ENCODE measurements at regions not wholly inside any gene's neighbourhood (a gene's known extent, or its start where the extent isn't known, plus 50 kb on each side); places are given as distances from the start of the nearest gene placed in this dataset.

DNA sequence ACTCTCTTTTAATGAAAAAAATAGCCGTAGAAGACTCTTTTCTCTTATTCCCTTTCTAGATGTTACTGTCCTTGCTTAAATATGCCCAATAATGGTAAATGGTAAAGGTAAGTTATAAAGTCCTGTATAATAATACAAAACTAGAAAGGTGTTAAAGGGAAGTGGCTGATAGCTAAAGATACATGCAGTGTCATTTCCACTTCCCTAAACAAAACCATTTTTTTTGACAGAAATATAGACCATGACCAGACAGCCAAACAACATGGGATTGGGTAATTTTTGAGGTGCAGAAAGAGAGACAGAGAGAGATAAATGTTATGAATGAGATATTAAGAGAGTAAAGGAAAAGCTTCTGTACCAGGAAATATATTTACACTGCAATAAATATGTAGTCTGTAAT lies 731.7 kb upstream of the REG3G start:
- TF ChIP-seq, protein P1, sequence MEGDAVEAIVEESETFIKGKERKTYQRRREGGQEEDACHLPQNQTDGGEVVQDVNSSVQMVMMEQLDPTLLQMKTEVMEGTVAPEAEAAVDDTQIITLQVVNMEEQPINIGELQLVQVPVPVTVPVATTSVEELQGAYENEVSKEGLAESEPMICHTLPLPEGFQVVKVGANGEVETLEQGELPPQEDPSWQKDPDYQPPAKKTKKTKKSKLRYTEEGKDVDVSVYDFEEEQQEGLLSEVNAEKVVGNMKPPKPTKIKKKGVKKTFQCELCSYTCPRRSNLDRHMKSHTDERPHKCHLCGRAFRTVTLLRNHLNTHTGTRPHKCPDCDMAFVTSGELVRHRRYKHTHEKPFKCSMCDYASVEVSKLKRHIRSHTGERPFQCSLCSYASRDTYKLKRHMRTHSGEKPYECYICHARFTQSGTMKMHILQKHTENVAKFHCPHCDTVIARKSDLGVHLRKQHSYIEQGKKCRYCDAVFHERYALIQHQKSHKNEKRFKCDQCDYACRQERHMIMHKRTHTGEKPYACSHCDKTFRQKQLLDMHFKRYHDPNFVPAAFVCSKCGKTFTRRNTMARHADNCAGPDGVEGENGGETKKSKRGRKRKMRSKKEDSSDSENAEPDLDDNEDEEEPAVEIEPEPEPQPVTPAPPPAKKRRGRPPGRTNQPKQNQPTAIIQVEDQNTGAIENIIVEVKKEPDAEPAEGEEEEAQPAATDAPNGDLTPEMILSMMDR (IDR thresholded peaks at IDR 0.05): no peak
- H3K4me1 ChIP-seq: no peaks in the 10 kb centered on the region
- ATAC-seq (no peak), DNase-seq (no peak)
- no peaks in the 10 kb centered on the region for H3K36me3 ChIP-seq
- H3K4me3 ChIP-seq: no peak overlapping the region
- H3K9me3 ChIP-seq: no peaks in the 10 kb centered on the region
- H3K27ac ChIP-seq: no peak overlapping the region
- no peaks in the 10 kb centered on the region for H3K27me3 ChIP-seq
- intact Hi-C loops (cut with DNase I): loop anchor here in 1 of 10 donors (2.0 kb wide), 1 partner anchor 63 kb away; no protein-coding TSS in a partner anchor
- 44 to 47% methylated on average over 1 of the region's 1 CpG for WGBS, 2 donors

DNA sequence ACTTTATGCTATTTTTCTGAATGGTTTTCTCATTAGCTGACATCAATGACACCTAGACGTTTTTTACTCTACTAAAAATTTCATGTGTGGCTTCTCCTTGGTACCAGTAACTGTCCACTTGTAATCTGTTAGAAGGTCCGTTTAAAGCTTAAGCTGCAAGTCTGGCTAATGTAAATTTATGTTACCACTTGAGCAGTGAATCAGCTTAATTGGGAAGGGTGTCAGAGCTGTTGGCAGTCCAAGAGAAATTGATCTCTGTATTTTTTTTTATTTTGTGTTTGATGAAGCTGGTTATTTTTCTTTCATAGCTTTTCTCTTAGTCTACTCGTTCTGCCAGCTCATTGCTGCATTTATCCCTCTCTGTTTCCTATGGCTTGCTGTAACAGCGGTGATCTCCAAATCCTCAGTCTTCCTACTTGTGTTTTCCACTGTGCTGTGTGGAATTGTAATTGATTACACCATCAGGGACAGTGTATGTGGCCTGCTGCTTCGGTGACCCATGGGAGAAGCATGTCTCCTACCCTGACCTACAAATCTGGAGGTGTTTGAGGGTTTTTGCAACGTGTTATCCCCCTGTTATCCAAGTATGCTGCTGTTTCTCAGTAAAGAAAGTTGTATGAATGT lies 724.2 kb upstream of the REG3G start:
- Histone ChIP-seq H3K27ac (no peak overlapping the region), H3K36me3 (no peaks in the 10 kb centered on the region), H3K4me1 (no peaks in the 10 kb centered on the region), H3K9me3 (no peaks in the 10 kb centered on the region), H3K4me3 (no peak overlapping the region), H3K27me3 (no peaks in the 10 kb centered on the region)
- DNase-seq (no peak), ATAC-seq (no peak)
- 48 to 56% methylated on average over 6 of the region's 6 CpGs for WGBS, 2 donors
- TF ChIP-seq, protein P1 (IDR thresholded peaks at IDR 0.05): no peak
- intact Hi-C loops (cut with DNase I): no loop called here

DNA sequence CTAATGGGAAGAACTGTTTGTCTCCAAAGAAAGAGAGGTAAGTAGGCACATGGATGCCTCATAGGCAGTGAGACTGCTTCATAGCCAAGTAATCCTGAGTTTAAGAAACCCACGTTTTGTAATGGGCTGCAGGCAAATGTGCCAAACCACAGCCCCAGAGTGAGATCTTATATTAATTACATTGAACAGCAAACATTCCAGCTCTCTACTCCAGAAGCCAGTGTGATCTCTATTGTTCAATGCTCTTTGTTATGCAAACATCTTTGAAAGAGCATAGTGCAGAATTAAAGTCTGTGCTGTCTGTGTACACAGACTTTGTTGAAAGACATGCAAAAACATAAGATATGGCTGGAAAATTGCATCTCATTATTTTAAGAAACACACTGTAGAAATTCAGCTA lies 720.8 kb upstream of the REG3G start:
- Histone ChIP-seq H3K27ac (no peak overlapping the region), H3K36me3 (no peaks in the 10 kb centered on the region), H3K4me3 (no peak overlapping the region), H3K27me3 (no peaks in the 10 kb centered on the region), H3K9me3 (no peaks in the 10 kb centered on the region), H3K4me1 (no peaks in the 10 kb centered on the region)
- TF ChIP-seq, protein P1 (IDR thresholded peaks at IDR 0.05): no peak
- WGBS, 2 donors: 22 to 25% methylated on average over 1 of the region's 1 CpG
- intact Hi-C loops (cut with DNase I): no loop called here
- no peak for ATAC-seq
- no peak for DNase-seq

DNA sequence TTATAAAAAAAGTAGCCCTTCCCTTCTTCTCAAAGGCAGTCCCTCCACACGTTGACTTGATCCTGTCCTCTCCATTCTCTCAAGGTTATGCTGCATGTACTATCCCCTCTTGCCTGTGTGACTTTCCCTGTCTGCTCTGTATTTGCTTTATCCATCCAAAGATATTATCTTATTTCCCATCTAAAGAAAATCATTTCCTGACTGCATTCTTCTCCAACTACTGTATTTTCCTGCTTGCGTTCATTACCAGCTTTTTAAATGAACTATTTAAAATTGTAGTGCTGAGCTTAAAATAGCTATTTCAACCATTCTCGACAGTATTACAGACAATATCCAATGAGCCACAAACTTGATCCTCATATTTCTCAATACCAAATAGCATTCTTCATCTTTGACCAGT lies 716.0 kb upstream of the REG3G start:
- Histone ChIP-seq H3K9me3 (no peaks in the 10 kb centered on the region), H3K27me3 (no peaks in the 10 kb centered on the region), H3K4me1 (no peaks in the 10 kb centered on the region), H3K4me3 (no peak overlapping the region), H3K36me3 (no peaks in the 10 kb centered on the region), H3K27ac (no peak overlapping the region)
- 44 to 56% methylated on average over 3 of the region's 3 CpGs for WGBS, 2 donors
- TF ChIP-seq, protein P1 (IDR thresholded peaks at IDR 0.05): no peak
- intact Hi-C loops (cut with DNase I): no loop called here
- no peak for ATAC-seq
- no peak for DNase-seq
